ENCODE measurements at regions not wholly inside any gene's neighbourhood (a gene's known extent, or its start where the extent isn't known, plus 50 kb on each side); places are given as distances from the start of the nearest gene placed in this dataset.

DNA sequence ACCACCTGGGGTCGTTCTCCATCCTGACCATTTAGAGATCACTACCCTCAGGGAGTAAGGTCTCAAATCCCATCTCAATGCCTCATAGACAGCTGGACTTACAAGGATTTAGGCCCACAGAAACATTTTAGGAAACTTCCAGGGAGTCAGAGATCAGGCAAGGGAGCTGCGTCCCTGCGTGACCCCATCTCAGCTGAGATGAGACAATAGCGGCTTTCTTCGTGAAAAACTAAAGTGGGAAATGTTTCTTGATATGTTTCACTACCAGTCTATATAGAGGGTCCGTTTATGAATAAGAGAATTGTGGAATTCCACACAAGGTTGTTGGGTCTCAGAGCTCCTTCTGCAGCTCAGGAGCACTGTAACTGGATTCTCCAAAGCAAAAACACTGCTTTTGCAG, 105.1 kb downstream of the VCPKMT start (continued):
- TF ChIP-seq, protein P1, sequence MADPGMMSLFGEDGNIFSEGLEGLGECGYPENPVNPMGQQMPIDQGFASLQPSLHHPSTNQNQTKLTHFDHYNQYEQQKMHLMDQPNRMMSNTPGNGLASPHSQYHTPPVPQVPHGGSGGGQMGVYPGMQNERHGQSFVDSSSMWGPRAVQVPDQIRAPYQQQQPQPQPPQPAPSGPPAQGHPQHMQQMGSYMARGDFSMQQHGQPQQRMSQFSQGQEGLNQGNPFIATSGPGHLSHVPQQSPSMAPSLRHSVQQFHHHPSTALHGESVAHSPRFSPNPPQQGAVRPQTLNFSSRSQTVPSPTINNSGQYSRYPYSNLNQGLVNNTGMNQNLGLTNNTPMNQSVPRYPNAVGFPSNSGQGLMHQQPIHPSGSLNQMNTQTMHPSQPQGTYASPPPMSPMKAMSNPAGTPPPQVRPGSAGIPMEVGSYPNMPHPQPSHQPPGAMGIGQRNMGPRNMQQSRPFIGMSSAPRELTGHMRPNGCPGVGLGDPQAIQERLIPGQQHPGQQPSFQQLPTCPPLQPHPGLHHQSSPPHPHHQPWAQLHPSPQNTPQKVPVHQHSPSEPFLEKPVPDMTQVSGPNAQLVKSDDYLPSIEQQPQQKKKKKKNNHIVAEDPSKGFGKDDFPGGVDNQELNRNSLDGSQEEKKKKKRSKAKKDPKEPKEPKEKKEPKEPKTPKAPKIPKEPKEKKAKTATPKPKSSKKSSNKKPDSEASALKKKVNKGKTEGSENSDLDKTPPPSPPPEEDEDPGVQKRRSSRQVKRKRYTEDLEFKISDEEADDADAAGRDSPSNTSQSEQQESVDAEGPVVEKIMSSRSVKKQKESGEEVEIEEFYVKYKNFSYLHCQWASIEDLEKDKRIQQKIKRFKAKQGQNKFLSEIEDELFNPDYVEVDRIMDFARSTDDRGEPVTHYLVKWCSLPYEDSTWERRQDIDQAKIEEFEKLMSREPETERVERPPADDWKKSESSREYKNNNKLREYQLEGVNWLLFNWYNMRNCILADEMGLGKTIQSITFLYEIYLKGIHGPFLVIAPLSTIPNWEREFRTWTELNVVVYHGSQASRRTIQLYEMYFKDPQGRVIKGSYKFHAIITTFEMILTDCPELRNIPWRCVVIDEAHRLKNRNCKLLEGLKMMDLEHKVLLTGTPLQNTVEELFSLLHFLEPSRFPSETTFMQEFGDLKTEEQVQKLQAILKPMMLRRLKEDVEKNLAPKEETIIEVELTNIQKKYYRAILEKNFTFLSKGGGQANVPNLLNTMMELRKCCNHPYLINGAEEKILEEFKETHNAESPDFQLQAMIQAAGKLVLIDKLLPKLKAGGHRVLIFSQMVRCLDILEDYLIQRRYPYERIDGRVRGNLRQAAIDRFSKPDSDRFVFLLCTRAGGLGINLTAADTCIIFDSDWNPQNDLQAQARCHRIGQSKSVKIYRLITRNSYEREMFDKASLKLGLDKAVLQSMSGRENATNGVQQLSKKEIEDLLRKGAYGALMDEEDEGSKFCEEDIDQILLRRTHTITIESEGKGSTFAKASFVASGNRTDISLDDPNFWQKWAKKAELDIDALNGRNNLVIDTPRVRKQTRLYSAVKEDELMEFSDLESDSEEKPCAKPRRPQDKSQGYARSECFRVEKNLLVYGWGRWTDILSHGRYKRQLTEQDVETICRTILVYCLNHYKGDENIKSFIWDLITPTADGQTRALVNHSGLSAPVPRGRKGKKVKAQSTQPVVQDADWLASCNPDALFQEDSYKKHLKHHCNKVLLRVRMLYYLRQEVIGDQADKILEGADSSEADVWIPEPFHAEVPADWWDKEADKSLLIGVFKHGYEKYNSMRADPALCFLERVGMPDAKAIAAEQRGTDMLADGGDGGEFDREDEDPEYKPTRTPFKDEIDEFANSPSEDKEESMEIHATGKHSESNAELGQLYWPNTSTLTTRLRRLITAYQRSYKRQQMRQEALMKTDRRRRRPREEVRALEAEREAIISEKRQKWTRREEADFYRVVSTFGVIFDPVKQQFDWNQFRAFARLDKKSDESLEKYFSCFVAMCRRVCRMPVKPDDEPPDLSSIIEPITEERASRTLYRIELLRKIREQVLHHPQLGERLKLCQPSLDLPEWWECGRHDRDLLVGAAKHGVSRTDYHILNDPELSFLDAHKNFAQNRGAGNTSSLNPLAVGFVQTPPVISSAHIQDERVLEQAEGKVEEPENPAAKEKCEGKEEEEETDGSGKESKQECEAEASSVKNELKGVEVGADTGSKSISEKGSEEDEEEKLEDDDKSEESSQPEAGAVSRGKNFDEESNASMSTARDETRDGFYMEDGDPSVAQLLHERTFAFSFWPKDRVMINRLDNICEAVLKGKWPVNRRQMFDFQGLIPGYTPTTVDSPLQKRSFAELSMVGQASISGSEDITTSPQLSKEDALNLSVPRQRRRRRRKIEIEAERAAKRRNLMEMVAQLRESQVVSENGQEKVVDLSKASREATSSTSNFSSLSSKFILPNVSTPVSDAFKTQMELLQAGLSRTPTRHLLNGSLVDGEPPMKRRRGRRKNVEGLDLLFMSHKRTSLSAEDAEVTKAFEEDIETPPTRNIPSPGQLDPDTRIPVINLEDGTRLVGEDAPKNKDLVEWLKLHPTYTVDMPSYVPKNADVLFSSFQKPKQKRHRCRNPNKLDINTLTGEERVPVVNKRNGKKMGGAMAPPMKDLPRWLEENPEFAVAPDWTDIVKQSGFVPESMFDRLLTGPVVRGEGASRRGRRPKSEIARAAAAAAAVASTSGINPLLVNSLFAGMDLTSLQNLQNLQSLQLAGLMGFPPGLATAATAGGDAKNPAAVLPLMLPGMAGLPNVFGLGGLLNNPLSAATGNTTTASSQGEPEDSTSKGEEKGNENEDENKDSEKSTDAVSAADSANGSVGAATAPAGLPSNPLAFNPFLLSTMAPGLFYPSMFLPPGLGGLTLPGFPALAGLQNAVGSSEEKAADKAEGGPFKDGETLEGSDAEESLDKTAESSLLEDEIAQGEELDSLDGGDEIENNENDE (IDR thresholded peaks at IDR 0.05; ENCODE audit: insufficient replicate concordance, low read length) = no peak
- TF ChIP-seq MAFK (IDR thresholded peaks at IDR 0.05; ENCODE audit: low read depth, low read length) = no peak
- TF ChIP-seq YY1 (IDR thresholded peaks at IDR 0.05; ENCODE audit: low read depth, low read length) = no peak
- no peak for TF ChIP-seq HDAC2 (IDR thresholded peaks at IDR 0.05; ENCODE audit: borderline replicate concordance in 1 of 2, low read depth in 2 of 2, low read length in 2 of 2)

All from H1 (cell line).